ENCODE measurements at regions not wholly inside any gene's neighbourhood (a gene's known extent, or its start where the extent isn't known, plus 50 kb on each side); places are given as distances from the start of the nearest gene placed in this dataset.
"Not testable (repeated sequence)": the region's sequence is repeated elsewhere in the genome, so short reads cannot be mapped to it uniquely, and the experiment has no call there.

GRCh38 chr4:123537906-123538402, 141.4 kb downstream of the SPRY1 start:
- DNase-seq (ENCODE audit: low spot score): not testable (repeated sequence)

GRCh38 chr4:123545667-123546572, 149.3 kb downstream of the SPRY1 start:
- DNase-seq (ENCODE audit: low spot score): peak; percentile 70

- DNase-seq (ENCODE audit: low spot score): peak; percentile 7
Measured at GRCh38 chr4:123546573-123547060, 150.0 kb downstream of the SPRY1 start.

- DNase-seq (ENCODE audit: low spot score): peak; percentile 75
Measured at GRCh38 chr4:123547216-123548165, 150.9 kb downstream of the SPRY1 start.

GRCh38 chr4:123553279-123553678, 156.7 kb downstream of the SPRY1 start:
- DNase-seq (ENCODE audit: low spot score): no peak

GRCh38 chr4:123553733-123554637, 157.4 kb downstream of the SPRY1 start:
- peak; percentile 6 for DNase-seq (ENCODE audit: low spot score)

GRCh38 chr4:123554801-123555232, 158.2 kb downstream of the SPRY1 start:
- peak; percentile 34 for DNase-seq (ENCODE audit: low spot score)

- peak; percentile 95 for DNase-seq (ENCODE audit: low spot score)
Measured at GRCh38 chr4:123555233-123555806, 158.7 kb downstream of the SPRY1 start.

- no peak for DNase-seq (ENCODE audit: low spot score)
Measured at GRCh38 chr4:123555807-123556273, 159.2 kb downstream of the SPRY1 start.

GRCh38 chr4:123556526-123556925, 159.9 kb downstream of the SPRY1 start:
- no peak for DNase-seq (ENCODE audit: low spot score)

GRCh38 chr4:123557857-123558536, 161.4 kb downstream of the SPRY1 start:
- no peak for DNase-seq (ENCODE audit: low spot score)

- DNase-seq (ENCODE audit: low spot score): no peak
Measured at GRCh38 chr4:123558865-123559264, 162.3 kb downstream of the SPRY1 start.

GRCh38 chr4:123559955-123560871, 163.6 kb downstream of the SPRY1 start:
- no peak for DNase-seq (ENCODE audit: low spot score)

GRCh38 chr4:123561525-123561924, 164.9 kb downstream of the SPRY1 start:
- no peak for DNase-seq (ENCODE audit: low spot score)

- no peak for DNase-seq (ENCODE audit: low spot score)
Measured at GRCh38 chr4:123562994-123563750, 166.6 kb downstream of the SPRY1 start.

GRCh38 chr4:123564758-123565346, 168.3 kb downstream of the SPRY1 start:
- DNase-seq (ENCODE audit: low spot score): peak; percentile 83

GRCh38 chr4:123568936-123569335, 172.3 kb downstream of the SPRY1 start:
- no peak for DNase-seq (ENCODE audit: low spot score)

GRCh38 chr4:123569541-123569940, 172.9 kb downstream of the SPRY1 start:
- DNase-seq (ENCODE audit: low spot score): no peak
